ENCODE measurements at regions not wholly inside any gene's neighbourhood (a gene's known extent, or its start where the extent isn't known, plus 50 kb on each side); places are given as distances from the start of the nearest gene placed in this dataset.

DNA sequence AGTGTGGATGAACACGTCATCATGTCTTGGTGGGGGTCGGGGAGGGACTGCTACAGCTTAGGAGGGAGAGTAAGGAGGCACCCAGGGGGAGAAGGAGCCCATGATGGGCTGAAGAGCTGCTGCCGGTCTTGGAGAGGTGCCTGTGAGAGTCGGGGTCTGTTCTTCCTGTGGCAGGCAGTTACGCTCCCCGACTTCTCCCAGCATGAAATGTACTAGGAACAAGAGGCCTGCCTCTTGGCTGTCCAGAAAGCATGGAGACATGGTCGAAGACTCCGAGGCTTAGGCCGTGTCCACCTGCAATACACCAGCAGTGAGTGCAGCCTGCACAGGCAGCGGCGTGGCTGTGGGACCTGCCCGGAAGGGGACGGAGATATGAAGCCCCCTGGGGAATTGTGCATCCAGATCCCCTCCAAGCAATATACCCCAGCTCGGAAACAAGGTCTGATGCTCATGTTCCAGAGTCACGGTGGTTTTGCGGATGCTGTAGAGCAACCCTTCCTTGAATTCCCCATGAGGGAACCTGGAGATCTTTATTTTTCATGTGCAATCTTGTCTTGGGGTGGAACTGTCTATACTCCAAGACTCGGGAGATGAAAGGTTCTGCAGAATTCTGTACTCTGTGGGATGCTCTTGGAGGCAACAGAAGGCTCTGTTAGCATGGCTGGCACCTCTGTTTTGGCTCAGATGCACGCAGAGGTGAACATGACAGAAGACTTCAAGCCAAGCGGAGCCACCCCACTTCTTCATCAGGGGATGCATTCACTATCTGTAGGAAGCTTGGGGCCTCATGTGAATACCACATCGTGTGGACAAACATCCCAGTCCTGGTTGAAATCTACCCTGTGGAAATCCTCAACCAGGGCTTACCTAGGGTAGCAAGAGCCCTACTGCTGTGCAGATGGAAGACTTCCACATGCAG, 374.9 kb upstream of the IRX4 start:
- in situ Hi-C loops (cut with HindIII; ENCODE audit: low pct_ligation_motif_present, low pct_unique_long_range_greater_than_20kb, low sequenced_read_pairs) = no loop called here

DNA sequence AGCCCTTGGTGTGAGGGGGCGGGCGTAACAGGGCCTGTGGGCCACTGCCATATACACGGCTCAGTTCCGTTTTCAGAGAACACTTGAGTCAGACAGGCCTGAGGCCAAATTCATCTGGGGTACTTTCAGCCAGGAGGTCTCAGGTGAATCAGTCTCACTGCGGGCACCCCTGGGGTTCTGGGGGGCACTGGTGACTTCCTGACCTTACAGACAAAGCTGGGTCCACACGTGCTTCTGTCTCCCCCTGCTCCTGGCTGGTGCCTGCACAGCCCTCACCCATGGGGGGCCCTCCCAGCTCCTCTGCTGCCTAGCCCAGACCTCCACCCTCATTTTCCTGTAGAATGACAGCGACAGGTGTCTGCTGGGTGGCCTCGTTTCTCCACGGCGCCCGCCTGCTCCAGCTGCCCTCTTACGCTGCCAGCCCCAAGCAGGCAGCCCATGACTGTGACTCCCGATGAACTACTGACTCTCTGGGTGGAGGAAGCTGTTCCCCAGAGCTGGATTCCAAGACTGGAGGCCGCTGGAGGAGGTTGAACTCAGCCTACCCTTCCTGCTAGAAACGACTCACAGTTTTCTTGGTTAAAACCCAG, 374.1 kb upstream of the IRX4 start:
- in situ Hi-C loops (cut with HindIII; ENCODE audit: low pct_ligation_motif_present, low pct_unique_long_range_greater_than_20kb, low sequenced_read_pairs) = no loop called here
- DNase-seq = no peak

More for the DNA sequence above, 374.9 kb upstream of the IRX4 start:
- DNase-seq = no peak

DNA sequence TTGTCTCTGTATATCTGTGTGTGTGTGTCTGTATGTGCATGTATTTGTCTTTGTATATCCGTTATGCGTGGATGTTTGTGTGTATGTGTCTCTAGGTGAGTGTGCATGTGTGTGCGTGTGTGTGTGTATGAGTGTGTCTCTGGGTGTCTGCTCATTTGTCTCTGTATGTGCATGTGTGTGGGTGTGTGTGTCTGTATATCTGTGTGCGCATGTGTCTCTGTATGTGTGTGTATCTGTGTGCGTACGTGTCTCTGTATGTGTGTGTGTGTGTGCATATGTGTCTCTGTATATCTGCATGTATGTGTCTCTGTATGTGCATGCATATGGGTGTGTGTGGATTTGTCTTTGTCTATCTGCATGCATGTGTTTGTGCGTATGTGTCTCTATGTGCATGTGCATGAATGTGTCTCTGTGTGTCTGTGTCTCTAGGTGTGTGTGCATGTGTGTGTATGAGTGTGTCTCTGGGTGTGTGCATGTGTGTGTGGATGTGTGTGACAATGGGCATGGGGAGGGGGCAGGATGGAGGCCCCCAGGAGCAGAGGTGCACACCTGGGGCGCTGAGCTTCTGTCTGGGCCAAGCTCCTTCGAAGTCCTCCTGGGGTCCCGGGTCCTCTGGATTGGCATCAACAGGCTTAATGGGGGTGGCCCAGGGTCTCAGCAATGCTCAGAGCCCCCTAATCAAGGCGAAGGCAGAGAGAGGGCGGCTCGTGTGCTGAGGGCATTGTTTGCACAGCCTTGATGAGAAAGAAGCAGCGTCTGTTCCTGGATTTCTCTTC, 373.4 kb upstream of the IRX4 start:
- in situ Hi-C loops (cut with HindIII; ENCODE audit: low pct_ligation_motif_present, low pct_unique_long_range_greater_than_20kb, low sequenced_read_pairs) = no loop called here
- no peak for DNase-seq

DNA sequence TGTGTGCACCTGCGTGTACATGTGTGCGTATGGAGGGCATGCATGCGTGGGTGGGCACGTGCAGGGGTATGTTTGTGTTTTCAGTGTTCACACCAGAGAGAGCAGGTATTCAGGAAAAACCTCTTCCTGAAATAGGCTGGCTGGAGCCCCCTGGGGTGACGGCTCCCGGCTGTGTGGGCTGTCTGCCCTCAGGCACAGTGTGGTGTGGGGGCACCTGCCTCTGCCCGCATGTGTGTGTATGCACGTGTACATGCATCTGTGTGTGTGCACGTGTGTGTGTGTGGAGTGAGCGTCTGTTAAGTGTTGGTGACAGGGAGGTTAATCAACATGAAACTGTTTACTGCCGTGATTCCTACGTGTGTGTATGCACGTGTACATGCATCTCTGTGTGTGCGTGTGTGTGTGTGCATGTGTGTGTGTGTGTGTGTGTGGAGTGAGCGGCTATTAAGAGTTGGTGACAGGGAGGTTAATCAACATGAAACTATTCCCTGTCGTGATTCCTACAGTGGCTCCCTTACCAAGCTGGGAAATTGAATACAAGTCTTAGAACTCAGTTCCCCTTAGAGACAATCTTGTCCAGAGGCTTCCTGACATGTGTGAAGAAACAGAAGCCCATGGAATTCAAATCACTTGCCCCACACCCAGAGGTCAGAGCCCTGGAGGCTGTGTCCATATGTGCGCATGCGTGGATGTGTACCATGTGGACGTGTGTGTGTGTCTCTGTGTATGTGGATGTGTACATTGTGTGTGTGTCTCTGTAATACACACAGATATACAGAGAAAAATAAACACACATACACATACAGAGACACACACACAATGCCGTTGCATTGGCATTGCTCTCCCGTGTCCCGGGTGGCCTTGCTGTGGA, 372.4 kb upstream of the IRX4 start:
- in situ Hi-C loops (cut with HindIII; ENCODE audit: low pct_ligation_motif_present, low pct_unique_long_range_greater_than_20kb, low sequenced_read_pairs) = no loop called here
- no peak for DNase-seq

- DNase-seq = no peak
- in situ Hi-C loops (cut with HindIII; ENCODE audit: low pct_ligation_motif_present, low pct_unique_long_range_greater_than_20kb, low sequenced_read_pairs) = no loop called here
Measured at GRCh38 chr5:2254406-2254805, 371.7 kb upstream of the IRX4 start.

- no peak for DNase-seq
- in situ Hi-C loops (cut with HindIII; ENCODE audit: low pct_ligation_motif_present, low pct_unique_long_range_greater_than_20kb, low sequenced_read_pairs) = no loop called here
Measured at GRCh38 chr5:2253040-2253975, 370.6 kb upstream of the IRX4 start.

- no peak for DNase-seq
- in situ Hi-C loops (cut with HindIII; ENCODE audit: low pct_ligation_motif_present, low pct_unique_long_range_greater_than_20kb, low sequenced_read_pairs) = no loop called here
Measured at GRCh38 chr5:2251751-2252150, 369.0 kb upstream of the IRX4 start.

GRCh38 chr5:2251298-2251697, 368.6 kb upstream of the IRX4 start:
- DNase-seq = no peak
- in situ Hi-C loops (cut with HindIII; ENCODE audit: low pct_ligation_motif_present, low pct_unique_long_range_greater_than_20kb, low sequenced_read_pairs) = no loop called here

- DNase-seq = no peak
- in situ Hi-C loops (cut with HindIII; ENCODE audit: low pct_ligation_motif_present, low pct_unique_long_range_greater_than_20kb, low sequenced_read_pairs) = no loop called here
Measured at GRCh38 chr5:2250365-2250950, 367.7 kb upstream of the IRX4 start.

DNA sequence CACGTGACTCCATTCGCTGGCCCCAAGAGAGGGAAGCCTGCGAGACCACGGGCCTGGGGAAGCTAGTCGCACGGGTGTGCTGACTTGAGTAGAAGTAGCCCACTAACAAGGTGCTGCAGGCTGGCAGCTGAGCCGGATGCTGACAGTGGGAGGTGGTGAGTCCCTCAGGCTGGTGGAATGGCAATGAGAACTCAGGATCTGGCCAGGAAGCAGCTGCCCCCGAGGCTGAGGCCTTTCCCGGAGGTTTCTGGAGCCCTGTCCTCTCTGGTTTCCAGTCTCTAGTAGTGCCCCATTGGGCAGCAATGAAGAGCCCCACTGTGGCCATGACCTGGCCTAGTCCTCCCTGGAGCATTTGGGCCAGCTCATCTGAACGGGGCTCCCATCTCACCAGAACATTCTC, 366.7 kb upstream of the IRX4 start:
- DNase-seq = no peak
- in situ Hi-C loops (cut with HindIII; ENCODE audit: low pct_ligation_motif_present, low pct_unique_long_range_greater_than_20kb, low sequenced_read_pairs) = no loop called here

GRCh38 chr5:2249026-2249425, 366.3 kb upstream of the IRX4 start:
- in situ Hi-C loops (cut with HindIII; ENCODE audit: low pct_ligation_motif_present, low pct_unique_long_range_greater_than_20kb, low sequenced_read_pairs) = no loop called here
- DNase-seq = no peak

- in situ Hi-C loops (cut with HindIII; ENCODE audit: low pct_ligation_motif_present, low pct_unique_long_range_greater_than_20kb, low sequenced_read_pairs) = no loop called here
- no peak for DNase-seq
Measured at GRCh38 chr5:2242539-2242938, 359.8 kb upstream of the IRX4 start.

DNA sequence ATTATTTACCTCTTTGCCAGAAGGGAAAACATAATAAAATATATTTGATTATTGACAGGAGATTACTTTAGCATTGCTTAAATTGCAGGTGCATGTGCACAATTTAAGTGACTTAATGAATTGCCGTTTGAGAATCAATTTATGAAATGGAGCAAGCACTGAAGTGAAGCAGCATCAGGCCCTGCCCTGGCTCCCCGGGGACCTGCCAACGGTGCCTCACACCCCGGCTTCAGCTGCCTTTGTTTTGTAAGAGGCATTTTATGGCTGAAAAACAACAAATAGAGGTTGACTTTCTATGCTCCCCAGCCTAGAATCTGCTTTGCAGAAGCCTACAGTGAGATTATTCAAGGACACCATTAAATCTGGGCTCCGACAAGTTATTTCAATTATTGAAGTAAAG, 359.1 kb upstream of the IRX4 start:
- in situ Hi-C loops (cut with HindIII; ENCODE audit: low pct_ligation_motif_present, low pct_unique_long_range_greater_than_20kb, low sequenced_read_pairs) = no loop called here
- no peak for DNase-seq

GRCh38 chr5:2240118-2240904, 357.6 kb upstream of the IRX4 start:
- DNase-seq = no peak
- in situ Hi-C loops (cut with HindIII; ENCODE audit: low pct_ligation_motif_present, low pct_unique_long_range_greater_than_20kb, low sequenced_read_pairs) = no loop called here

DNA sequence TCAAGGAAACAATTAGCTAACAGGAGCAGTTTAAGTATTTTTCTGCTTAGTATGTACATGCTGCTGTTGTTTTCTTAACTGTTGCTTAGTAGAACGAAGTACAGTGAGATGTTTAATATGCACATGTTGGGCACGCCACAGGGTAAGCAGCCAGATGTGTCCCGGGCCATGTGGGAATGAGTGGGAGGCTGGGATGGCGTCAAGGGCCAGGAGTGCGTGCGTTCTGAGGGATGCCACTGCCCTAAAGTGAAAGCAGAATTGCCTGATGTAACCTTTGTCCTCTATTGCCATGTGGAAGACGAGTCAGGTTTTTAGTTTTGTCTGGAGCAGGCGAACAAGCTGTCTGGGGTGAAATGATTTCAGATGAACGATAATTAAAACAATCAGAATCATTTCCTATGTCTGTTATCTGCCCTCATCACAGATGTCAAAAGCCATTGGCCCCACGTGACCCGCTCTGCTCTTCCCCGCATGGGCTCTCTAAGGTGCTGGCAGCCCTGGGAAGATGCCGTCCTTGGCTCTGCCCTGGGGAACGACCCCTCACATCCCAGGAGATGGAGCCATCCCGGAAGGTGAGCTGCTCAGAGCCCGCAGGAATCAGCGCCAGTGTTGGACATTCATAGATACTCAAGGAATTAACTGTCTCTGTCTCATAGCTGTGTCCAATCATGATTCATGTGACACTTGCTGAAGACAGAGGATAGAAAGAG, 356.6 kb upstream of the IRX4 start:
- in situ Hi-C loops (cut with HindIII; ENCODE audit: low pct_ligation_motif_present, low pct_unique_long_range_greater_than_20kb, low sequenced_read_pairs) = no loop called here
- DNase-seq = no peak

- DNase-seq = no peak
- in situ Hi-C loops (cut with HindIII; ENCODE audit: low pct_ligation_motif_present, low pct_unique_long_range_greater_than_20kb, low sequenced_read_pairs) = no loop called here
Measured at GRCh38 chr5:2238732-2239131, 356.0 kb upstream of the IRX4 start.
